ENCODE measurements at regions not wholly inside any gene's neighbourhood (a gene's known extent, or its start where the extent isn't known, plus 50 kb on each side); places are given as distances from the start of the nearest gene placed in this dataset.

- no peak for TF ChIP-seq RARB (CRISPR knock-in tag; IDR thresholded peaks at IDR 0.05)
- TF ChIP-seq CREB5 (CRISPR knock-in tag; IDR thresholded peaks at IDR 0.05; ENCODE audit: low read depth) = no peak
- TF ChIP-seq PATZ1 (CRISPR knock-in tag; IDR thresholded peaks at IDR 0.05; ENCODE audit: borderline replicate concordance) = no peak
- no peak for TF ChIP-seq TOX (CRISPR knock-in tag; IDR thresholded peaks at IDR 0.05; ENCODE audit: borderline replicate concordance)
- no peak for TF ChIP-seq ARNTL (CRISPR knock-in tag; IDR thresholded peaks at IDR 0.05; ENCODE audit: borderline replicate concordance, low read depth)
- TF ChIP-seq TSHZ2 (CRISPR knock-in tag; IDR thresholded peaks at IDR 0.05) = no peak
- no peak for TF ChIP-seq BACH2 (CRISPR knock-in tag; IDR thresholded peaks at IDR 0.05; ENCODE audit: borderline replicate concordance)
- TF ChIP-seq TCF4 (CRISPR knock-in tag; IDR thresholded peaks at IDR 0.05; ENCODE audit: borderline replicate concordance) = no peak
- TF ChIP-seq ZFP3 (CRISPR knock-in tag; IDR thresholded peaks at IDR 0.05) = no peak
- TF ChIP-seq ZNF565 (CRISPR knock-in tag; conservative IDR thresholded peaks at IDR 0.05; ENCODE audit: low read depth) = no peak
These were observed 852.3 kb upstream of the ALCAM start for GRCh38 chr3:104514371-104514770.
